Sigmoid colon (tissue), 3 donors: ENCODE measurements at regions not wholly inside any gene's neighbourhood (a gene's known extent, or its start where the extent isn't known, plus 50 kb on each side); places are given as distances from the start of the nearest gene placed in this dataset.

Experiments used
- POLR2A ChIP-seq, 2 donors: fragments of 450-650 bp; IDR thresholded peaks; one replicate each; pipeline ENCODE4 v1.6.1; 2016; ENCODE audit warnings: antibody characterized with exemption in 2 of 2, mild to moderate bottlenecking in 2 of 2, moderate library complexity in 2 of 2
- TF ChIP-seq, protein P1 (sequence below), 4 experiments: fragments of 450-650 bp in 3 of 4; fragments of 200-600 bp in 1 of 4; IDR thresholded peaks; one replicate each; pipeline ENCODE4 v1.5.1; 2016 to 2019; ENCODE audit warnings: antibody characterized with exemption in 4 of 4, mild to moderate bottlenecking in 3 of 4, moderate library complexity in 2 of 4

DNA sequence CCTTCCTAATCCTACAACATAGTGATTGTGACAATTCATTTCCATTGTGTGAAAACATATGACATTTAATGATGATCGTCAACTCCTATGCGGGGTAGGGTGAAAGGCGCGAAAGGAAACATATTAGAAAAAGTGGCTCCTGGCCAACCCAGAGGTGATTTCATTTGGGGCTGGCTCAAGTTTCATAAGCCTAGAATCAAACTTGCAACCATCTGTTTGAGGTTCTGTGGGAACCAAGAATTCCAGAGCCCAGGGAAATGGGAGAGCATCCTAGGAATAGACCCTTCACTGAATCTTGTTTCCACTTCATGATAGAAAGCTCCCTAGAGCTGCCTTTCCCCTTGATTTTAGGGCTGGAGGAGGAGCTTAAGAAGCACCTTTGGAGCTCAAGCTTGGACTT lies 101.3 kb upstream of the EGFL6 start:
- TF ChIP-seq, protein P1, sequence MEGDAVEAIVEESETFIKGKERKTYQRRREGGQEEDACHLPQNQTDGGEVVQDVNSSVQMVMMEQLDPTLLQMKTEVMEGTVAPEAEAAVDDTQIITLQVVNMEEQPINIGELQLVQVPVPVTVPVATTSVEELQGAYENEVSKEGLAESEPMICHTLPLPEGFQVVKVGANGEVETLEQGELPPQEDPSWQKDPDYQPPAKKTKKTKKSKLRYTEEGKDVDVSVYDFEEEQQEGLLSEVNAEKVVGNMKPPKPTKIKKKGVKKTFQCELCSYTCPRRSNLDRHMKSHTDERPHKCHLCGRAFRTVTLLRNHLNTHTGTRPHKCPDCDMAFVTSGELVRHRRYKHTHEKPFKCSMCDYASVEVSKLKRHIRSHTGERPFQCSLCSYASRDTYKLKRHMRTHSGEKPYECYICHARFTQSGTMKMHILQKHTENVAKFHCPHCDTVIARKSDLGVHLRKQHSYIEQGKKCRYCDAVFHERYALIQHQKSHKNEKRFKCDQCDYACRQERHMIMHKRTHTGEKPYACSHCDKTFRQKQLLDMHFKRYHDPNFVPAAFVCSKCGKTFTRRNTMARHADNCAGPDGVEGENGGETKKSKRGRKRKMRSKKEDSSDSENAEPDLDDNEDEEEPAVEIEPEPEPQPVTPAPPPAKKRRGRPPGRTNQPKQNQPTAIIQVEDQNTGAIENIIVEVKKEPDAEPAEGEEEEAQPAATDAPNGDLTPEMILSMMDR (IDR thresholded peaks at IDR 0.05): no peak
- TF ChIP-seq POLR2A (IDR thresholded peaks at IDR 0.05): no peak
